HG03103 (cell line): ENCODE measurements at regions not wholly inside any gene's neighbourhood (a gene's known extent, or its start where the extent isn't known, plus 50 kb on each side); places are given as distances from the start of the nearest gene placed in this dataset.
"Not testable (repeated sequence)": the region's sequence is repeated elsewhere in the genome, so short reads cannot be mapped to it uniquely, and the experiment has no call there.

Experiments
- ATAC-seq: cut with Tn5 transposase; IDR thresholded peaks from one replicate; pipeline ENCODE4 v1.9.1; 2021; ENCODE audit warnings: low read depth; ENCODE audit not compliant: unreplicated experiment

DNA sequence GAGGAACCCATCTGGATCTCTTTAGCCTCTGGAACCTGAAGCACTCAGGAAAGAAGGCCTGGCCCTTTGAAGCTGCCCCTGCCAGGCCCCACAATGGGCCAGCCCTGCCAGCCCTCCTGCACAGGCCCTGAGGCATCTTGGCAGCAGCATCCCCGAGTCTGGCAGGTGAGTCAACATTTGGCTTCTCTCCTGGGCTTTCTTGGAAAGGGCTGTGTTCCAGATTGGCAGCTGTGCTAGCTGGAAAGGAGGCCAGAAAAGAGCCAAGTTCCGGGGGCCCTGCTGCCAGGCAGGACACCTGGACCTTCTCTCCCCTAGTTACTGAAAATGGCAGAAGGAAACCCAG is 187.2 kb downstream of the SHQ1 start:
- no peak for ATAC-seq

DNA sequence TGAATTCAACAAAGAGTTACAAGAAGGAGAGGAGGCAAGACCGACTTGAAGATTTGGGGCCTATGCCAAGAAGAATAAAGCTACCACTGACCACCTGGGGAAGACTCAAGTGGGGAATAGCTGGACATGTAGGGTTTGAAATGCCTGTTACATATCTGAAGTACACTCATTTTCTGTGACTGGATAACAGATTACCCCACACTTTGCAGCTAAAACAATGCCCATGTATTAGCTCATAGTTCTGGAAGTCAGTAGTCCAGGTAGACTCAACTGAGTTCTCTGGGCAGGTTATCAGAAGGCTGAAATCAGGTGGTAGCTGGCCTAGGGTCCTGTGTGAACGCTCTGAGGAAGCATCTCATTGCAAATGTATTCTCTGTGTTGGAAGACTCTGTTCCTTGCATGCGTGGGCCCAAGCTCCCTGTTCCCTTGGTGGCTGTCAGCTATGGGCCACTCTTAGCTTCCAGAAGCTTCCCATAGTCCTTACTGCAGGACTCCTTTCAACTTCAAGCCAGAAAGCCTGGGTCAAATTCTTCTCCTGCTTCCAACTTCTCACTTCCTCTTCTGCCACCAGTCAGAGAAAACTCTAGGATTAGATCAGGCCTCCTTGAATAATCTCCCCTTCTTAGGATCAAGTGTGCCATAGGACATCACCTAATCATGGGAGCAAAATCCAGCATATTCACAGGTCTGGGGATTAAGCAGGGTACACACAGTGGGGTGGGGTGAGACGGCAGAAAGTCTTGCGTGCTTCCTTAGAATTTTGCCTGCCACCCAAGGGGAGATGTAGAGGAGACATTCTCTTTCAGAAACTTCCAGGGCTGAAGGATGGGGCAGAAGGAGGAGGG is 187.8 kb downstream of the SHQ1 start:
- no peak for ATAC-seq

DNA sequence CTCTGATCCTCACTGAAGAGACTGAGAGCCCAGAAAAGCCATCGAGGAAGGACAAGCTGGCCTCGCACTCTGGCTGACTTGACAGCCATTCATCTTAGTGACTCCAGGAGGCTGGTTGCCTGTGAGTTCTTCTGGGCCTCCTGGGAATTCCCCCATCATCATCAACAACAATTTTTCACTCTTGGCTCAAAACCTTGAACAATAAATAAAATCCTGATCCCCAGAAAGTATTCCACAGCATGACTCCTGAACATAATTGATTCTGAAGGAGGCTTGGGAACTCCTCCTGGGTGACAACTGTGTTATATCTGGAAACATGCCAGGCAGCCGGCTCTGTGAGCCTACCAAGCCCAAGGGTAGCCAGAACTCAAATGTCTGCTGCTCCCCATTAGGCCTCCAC is 188.6 kb downstream of the SHQ1 start:
- ATAC-seq, result no peak

DNA sequence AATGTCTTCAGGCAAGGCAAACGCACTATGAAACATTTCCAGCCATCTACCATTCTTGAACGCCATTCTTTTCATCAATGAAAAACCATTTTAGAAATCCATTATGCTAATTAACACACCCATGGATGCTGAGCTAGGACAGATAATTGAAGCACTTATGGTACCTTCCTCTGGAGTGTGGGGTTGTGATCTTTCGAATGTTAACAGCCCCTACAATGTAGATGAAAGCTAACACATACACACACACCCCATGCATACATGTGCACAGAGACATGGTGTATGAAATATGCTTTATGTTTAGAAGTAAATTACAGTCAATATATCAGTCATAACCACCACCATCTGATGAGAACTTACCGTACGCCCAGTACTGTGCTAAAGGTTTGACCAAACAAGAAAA is 189.1 kb downstream of the SHQ1 start:
- ATAC-seq, result no peak

DNA sequence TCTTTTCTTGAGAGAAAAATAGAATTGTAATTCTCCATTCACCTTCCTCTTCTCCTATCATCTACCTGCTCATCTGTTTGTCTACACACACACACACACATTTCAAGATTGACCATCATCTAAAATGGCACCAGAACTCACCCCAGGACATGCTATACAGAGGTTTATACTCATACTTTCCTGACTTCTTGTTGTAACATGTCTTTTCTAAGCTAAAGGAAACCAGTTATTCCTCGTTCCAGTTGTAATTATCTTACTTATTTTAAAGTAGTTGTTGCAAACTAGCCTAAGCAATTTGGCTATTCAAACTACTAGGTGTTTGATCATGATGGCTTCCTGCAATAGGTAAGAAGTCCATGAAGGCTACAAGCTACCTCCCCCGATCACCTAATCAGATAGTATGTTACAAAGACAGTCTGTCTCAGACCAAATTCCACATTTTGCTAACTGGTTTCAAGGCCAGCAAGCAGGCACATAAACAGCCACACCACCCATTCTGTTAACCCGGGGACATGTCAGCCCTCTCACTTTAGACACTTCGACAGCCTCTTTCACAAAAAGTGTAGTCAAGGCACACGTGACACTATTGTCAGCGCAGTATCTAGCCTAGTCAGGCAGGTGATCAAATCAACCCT is 189.7 kb downstream of the SHQ1 start:
- no peak for ATAC-seq

DNA sequence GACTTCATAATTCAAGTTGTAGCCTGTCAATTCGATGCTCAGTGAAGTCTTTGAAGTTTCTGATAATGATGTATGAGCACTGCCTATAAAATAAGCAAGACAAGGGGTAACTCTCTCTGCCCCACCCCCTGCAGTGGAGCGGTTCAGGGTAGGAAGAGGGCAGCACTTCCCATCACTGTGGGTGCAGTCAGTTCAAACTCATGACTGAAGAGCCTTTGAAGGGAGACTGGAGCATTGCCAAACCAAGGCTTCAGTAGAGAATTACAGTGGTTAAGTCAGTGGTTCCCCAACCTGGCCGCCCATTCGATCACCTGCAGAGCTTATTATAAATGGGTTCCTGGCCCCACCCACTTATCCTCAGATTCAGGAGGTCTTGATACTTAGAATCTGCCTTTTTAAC is 190.6 kb downstream of the SHQ1 start:
- no peak for ATAC-seq

DNA sequence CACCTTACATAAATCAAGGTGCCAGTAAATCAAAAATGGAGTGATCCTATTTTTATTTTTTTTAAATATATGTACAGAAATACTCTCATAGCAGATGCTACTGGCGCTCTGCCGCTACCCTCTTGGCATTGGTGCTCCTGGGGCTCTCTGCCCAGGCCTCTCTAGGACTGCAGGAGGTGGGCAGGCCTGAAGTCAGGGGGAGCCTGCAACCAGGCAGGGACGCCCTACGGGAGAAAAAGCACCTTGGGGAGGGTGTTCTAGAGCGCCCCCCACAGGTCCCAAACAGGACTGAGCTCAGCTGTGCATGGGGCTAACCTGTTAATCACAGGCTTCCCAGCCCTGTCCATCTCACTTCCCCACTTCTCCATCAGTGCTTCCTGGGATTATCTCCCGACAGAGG is 192.5 kb downstream of the SHQ1 start:
- no peak for ATAC-seq

DNA sequence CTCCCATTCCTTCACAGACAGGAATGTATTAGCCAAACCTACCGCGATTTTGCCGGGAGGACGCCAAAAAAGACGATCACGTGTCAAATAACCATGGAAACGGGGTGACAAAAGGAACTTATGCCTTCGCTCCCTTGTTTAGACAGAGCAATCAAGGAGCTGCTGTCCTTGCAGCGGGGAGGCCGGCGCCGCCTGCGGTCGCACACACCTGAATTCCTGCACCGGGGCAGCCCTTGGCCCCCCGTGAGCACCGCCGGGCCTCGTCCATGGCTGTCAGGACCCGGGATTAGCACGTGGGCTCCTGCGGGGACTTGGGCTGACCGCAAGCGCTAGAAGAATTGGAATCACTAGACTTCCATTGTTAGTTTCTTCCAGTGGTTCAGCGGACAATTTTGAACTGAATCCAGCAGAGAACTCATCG is 193.1 kb downstream of the SHQ1 start:
- ATAC-seq, result no peak

DNA sequence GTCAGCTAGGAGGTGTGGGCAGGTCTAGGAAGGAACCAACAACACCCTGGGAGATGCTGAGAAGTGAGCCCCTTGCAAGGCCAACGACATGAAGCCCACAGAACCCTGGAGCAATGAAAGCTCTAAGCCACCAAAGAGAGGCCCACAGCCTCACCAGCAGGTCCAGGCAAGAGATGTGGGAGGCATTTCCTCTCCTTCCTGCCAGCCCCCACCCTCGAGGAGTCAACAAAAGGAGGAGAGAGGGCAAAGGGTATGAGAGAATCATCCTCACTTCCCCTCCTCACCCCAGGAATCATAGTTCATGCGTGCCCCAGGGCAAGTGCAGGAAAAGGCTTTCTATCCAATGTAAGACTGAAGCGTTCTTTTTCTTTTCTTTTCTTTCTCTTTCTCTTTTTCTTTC is 195.8 kb downstream of the SHQ1 start:
- ATAC-seq, result no peak

DNA sequence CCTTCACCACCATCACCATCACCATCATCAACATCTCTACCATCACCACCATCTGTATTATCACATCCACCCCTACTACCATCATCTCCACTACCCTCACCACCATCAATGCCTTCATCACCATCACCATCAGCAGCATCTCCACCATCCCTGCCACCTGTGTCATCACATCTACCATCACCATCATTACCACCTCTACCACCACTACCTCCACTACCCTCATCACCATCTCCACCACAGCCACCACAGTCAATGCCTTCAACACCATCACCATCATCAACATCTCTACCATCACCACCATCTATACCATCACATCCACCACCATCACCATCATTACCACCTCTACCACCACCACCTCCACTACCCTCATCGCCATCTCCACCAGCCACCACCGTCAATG is 196.7 kb downstream of the SHQ1 start:
- no peak for ATAC-seq

DNA sequence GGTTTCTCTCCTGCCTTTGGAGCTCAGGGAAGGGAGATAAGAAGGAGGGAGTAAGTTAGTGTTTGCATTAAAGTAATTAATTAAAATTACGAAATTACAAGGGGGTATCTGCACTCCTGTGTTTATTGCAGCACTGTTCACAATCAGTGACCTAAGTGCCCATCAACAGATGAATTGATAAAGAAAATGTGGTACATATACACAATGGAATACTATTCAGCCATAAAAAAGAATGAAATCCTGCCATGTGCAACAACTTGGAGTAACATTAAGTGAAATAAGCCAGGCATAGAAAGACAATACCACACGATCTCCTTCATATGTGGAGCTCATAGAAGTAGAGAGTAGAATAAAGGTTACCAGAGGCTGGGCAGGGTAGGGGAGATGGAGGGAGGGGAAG is 202.0 kb downstream of the SHQ1 start:
- no peak for ATAC-seq

DNA sequence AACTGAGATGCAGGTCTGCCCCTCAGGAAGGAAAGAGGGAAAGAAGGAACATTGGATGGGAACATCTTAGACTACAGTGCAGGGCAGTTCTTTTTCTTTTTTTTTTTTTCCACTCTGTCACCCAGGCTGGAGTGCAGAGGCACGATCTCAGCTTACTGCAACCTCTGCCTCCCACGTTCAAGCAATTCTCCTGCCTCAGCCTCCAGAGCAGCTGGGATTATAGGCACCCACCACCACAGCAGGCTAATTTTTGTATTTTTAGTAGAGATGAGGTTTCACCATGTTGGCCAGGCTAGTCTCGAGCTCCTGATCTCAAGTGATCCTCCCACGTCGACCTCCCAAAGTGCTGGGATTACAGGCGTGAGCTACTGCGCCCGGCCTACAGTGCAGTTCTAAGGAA is 204.6 kb downstream of the SHQ1 start:
- not testable (repeated sequence) for ATAC-seq

DNA sequence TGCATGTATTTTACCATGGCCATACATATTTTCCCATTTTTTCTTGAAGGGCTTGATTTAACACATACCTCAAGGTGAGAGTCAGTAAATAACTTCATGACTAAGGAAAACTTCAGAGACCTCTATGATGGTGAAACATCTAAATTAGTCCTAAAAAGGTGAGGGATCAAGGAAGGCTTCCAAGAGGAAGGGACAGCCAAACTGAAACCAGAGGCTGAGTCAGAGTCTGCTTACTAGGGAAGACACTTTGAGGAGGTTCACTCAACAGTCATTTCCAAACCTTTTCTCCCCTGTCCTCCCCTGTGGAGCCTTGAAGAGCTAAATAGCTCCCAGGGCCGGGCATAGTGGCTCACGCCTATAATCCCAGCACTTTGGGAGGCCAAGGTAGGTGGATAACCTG is 206.6 kb downstream of the SHQ1 start:
- ATAC-seq, result no peak

DNA sequence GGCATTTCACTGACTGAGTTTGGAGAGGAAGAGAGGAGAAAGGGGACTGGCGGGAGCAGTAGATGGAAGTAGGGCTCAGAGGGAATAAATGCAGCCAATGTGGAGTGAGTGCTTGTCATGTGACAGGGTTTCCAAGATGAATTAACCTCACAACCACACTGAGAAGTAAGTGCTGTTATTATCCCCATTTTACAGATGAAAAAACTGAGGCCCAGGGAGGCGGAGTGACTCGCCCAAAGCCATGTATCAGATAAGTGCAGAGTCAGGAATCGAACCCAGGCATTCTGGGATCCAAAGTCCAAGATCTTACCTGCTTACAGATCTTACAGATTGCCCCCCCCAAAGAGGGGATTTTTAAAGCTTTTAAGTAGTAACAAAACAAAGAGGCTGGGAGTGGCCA is 207.2 kb downstream of the SHQ1 start:
- ATAC-seq, result no peak

DNA sequence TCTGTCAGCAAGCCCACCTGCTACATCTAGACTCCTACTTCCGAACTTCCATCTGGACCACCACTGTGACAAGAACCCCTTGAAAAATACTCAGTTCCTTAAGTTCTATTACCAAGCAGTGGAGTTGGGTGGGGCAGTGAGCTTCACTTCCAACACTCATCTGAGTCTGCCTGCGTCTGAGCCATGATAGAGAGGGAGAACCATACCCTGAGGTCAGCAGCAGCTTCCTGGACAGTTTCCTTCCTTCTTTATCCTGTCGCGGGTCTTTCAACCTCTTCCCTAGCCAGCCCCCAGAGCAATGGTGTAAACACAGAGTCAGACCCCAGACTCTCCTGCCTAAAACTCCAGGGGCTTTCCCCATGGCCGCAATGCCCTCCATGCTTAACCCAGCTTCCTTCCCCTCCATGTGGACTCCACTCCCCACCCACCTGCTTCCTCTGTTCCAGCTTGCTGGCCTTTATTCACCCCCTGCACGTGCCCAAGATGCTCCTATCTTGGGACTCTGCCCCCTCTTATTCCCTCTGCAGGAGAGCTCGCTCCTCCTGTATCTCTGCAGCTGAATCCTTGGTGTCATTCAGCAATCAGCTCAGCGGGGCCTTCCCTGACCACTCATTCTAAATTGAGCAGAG is 211.2 kb downstream of the SHQ1 start:
- no peak for ATAC-seq

DNA sequence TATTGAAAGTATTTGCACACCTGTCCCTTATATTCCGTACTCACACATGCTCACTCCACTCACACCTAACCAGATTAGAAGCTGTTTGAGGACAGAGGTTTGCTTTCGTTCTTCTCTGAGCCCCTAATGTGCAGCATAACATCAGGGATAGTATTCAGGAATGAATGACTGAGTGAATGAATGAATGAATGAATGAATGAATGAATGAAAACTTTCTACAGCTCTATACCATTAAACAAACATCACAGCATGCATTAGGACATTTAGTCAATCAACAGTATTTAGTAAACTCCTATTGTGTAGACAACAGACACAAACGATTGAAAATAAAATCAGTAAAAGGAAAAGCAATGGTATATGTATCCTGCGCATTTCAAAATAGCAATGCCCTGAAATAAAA is 212.7 kb downstream of the SHQ1 start:
- ATAC-seq, result no peak

DNA sequence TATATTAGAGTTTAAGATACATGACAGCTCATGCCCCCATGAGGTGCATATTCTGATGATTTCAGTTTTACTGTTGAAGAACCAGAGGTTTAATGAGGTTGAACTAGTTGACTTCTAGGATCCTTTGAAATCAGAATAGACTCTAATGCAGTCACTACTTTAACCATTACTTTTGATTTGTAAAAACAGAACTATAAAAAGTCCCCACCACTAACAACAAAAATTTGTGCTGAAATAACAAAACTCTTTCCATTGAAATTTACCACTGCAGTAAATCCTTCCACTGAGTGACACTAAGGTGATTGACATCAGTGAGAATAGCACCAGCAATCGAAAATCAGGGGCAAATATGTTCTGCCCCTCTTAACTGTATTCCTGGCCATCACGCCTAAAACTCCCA is 214.1 kb downstream of the SHQ1 start:
- ATAC-seq, result no peak

DNA sequence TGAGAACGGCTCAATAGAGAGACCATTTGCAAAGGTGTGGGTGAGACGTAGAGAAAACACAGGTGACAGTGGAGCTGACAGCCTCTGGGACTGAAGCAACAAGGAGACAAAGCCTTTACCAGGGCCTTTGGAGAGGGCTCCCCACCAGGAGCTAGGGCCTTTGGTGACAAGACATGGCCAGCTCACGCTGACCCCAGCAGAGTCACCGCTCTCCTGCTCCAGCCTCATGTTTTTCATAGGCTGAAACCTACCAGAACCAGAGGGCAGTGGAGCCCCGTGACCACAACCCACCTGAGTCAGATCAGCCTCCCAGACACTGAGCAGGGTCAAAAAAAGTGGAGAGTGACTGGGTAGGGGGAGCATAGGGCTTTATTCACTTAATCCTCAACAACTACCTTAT is 214.7 kb downstream of the SHQ1 start:
- ATAC-seq, result no peak

DNA sequence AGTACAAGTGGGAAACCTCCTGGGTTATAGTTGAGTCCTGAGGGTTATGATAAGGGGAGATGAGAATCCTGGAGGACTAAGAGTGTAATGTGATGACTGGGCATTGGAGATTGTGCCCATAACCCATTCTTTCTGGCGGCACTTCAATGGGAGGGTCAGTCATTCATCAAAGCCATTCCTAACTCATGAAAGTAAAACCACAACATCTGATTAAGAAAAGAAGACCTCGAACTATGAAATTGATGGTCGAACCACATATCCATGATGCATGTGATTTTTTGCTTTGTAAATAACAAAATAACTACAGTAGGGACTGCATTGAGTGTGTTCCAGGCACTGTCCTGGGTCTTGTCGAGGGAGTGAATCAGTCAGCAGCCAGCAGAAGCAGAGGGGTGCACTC is 215.1 kb downstream of the SHQ1 start:
- ATAC-seq, result no peak

DNA sequence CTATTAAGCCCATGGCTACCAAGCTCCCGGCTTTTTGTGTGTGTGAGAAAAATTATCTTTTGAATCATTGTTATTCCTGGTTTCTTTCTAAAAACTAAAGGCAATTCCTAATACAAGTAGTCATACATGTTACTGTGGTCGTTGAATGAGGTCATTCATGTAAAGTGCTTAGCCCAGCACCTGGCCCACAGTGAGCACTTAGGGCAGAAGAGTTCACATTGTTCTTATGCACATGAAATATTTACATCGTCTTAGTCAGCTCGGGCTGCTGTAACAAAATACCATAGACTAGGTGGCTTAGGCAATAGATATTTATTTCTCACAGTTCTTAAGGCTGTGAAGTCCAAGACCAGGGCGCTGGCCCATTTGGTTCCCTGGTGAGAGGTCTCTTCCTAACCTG is 216.1 kb downstream of the SHQ1 start:
- no peak for ATAC-seq

DNA sequence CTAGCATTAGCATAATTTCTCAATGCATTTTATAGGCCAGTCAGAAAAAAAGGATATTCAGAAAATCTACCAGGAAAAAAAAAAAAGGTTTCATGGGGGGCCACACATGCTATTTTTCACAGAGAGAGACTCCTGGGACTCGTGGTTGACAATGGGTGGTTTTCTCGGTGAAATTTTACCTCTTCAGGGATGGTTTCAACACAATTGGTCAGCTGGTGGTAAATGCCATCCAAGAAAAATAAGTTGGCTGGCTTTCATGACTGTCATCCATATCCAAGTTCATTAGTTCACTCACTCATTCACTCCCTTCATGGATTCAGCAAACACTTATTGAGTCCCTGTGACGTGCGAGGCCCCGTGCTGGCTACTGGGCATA is 217.3 kb downstream of the SHQ1 start:
- no peak for ATAC-seq

DNA sequence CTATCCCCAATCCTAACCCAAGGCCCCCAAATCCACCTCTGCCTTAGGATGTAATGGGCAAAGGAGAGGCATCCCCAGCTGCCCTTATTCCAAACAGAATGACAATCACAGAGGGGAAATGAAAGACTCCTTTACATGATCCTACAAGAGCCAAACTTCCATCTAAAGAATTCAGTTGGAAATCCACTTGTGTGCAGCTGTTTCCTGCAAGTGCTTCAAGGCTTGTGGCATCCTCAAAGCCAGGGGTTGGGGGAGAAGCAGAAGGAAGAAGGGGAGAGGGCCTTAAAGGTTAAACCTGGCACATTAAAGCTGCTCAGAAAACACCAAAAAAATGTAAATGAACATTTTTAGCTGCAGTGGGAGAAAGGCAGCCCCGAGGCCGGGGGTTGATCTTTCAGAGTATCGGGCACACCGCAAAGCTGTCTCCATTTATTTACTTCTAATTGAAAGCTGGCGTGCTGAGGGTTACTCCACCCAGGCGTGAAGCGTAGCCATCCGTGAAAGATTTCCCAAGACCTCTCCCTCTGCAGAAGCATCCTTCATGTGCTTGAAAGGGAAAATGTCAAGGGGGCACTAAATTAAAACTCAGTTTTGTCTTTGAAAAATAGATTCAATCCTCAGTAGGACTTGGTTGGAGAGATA is 217.8 kb downstream of the SHQ1 start:
- ATAC-seq, result no peak
